H1 (cell line): ENCODE measurements at regions not wholly inside any gene's neighbourhood (a gene's known extent, or its start where the extent isn't known, plus 50 kb on each side); places are given as distances from the start of the nearest gene placed in this dataset.

Experiments
- CTCF ChIA-PET: fragments of 300-600 bp; sonication (Branson Sonifier 250); formaldehyde crosslinking; loops from one replicate; lab custom pipeline; 2021; ENCODE audit not compliant: partially characterized antibody; lab: Charles Lee
- POLR2A ChIA-PET: fragments of 300-600 bp; sonication (Branson Sonifier 250); formaldehyde crosslinking; loops from one replicate; lab custom pipeline; 2021; ENCODE audit warnings: inconsistent platforms; ENCODE audit not compliant: partially characterized antibody; lab: Charles Lee
- DNase-seq, 2 experiments: peaks; one replicate each; pipeline versions ENCODE4 v3.0.0 to v3.0.0-alpha.2; 2010 to 2022; ENCODE audit warnings: low spot score in 2 of 2, low read depth in 1 of 2, mixed read lengths in 1 of 2
- FAIRE-seq: peaks from 2 replicates; lab custom pipeline; 2011; peaks lifted over from hg19 to GRCh38; lab: Jason Lieb, UNC
- H2AFZ ChIP-seq: 2 replicates; pipeline ENCODE4 v1.8.1; 2012; ENCODE audit warnings: low read length, inconsistent platforms
- H2AK5ac ChIP-seq: 2 replicates; pipeline ENCODE4 v1.6.1; 2013; ENCODE audit warnings: low read depth, low read length
- H2BK120ac ChIP-seq: replicated peaks from 2 replicates; pipeline ENCODE3; 2013; ENCODE audit warnings: low read depth, low read length, inconsistent platforms
- H2BK12ac ChIP-seq: 2 replicates; pipeline ENCODE4 v1.6.1; 2013; ENCODE audit warnings: low read depth, low read length
- H2BK15ac ChIP-seq: 2 replicates; pipeline ENCODE4 v1.6.1; 2013; ENCODE audit warnings: low read length
- H2BK20ac ChIP-seq: 2 replicates; pipeline ENCODE4 v1.6.1; 2013; ENCODE audit warnings: low read length
- H2BK5ac ChIP-seq: 2 replicates; pipeline ENCODE4 v1.6.1; 2013; ENCODE audit warnings: low read depth, low read length
- H3K14ac ChIP-seq: 2 replicates; pipeline ENCODE4 v1.6.1; 2013; ENCODE audit warnings: inconsistent platforms; ENCODE audit not compliant: insufficient read length
- H3K18ac ChIP-seq: 2 replicates; pipeline ENCODE4 v1.6.1; 2013; ENCODE audit warnings: low read length; ENCODE audit errors: extremely low read depth
- H3K23ac ChIP-seq: 2 replicates; pipeline ENCODE4 v1.6.1; 2013; ENCODE audit warnings: inconsistent platforms; ENCODE audit not compliant: insufficient read length
- H3K23me2 ChIP-seq: 2 replicates; pipeline ENCODE4 v1.6.1; 2013; ENCODE audit warnings: low read depth, low read length
- H3K27ac ChIP-seq: 2 replicates; pipeline ENCODE4 v1.6.1; 2011; ENCODE audit warnings: low read depth, low read length, inconsistent platforms
- H3K27me3 ChIP-seq, 4 experiments: replicated peaks in 1 of 4; 1 replicate in 1 of 4; 2 replicates in 3 of 4; pipeline versions ENCODE4 v1.6.1 to v1.8.1; 2011 to 2013; ENCODE audit warnings: low read length in 3 of 4, mild to moderate bottlenecking in 3 of 4, inconsistent platforms in 2 of 4, mixed read lengths in 2 of 4, moderate library complexity in 1 of 4; ENCODE audit not compliant: control insufficient read depth in 3 of 4, insufficient read depth in 3 of 4; ENCODE audit errors: extremely low read depth in 1 of 4
- H3K36me3 ChIP-seq, 4 experiments: 2 replicates each; pipeline versions ENCODE4 v1.6.1 to v1.8.1; 2011 to 2013; ENCODE audit warnings: mild to moderate bottlenecking in 4 of 4, low read length in 3 of 4, moderate library complexity in 2 of 4, control low read depth in 1 of 4, inconsistent platforms in 1 of 4; ENCODE audit not compliant: insufficient read depth in 4 of 4, control insufficient read depth in 2 of 4
- H3K4ac ChIP-seq: replicated peaks from 2 replicates; pipeline ENCODE3; 2013; ENCODE audit warnings: low read length, low read depth, mixed read lengths, inconsistent platforms; ENCODE audit not compliant: insufficient read length
- H3K4me1 ChIP-seq, 4 experiments: replicated peaks in 1 of 4; 1 replicate in 1 of 4; 2 replicates in 3 of 4; pipeline versions ENCODE4 v1.6.1 to v1.8.1; 2011 to 2013; ENCODE audit warnings: low read length in 3 of 4, inconsistent platforms in 2 of 4, mixed read lengths in 1 of 4; ENCODE audit not compliant: insufficient read depth in 4 of 4, control insufficient read depth in 3 of 4
- H3K4me2 ChIP-seq, 2 experiments: 2 replicates each; pipeline versions ENCODE4 v1.6.1 to v1.8.1; 2011 to 2013; ENCODE audit warnings: low read depth in 2 of 2, low read length in 2 of 2, control low read depth in 1 of 2, inconsistent platforms in 1 of 2, mild to moderate bottlenecking in 1 of 2; ENCODE audit not compliant: insufficient read depth in 1 of 2
- H3K4me3 ChIP-seq, 4 experiments: fragments of 200-600, 300-600 bp in 1 of 4; sonication (generic), shearing (Covaris generic), sonication (Bioruptor Twin) in 1 of 4; 2 replicates each; pipeline versions ENCODE4 v1.5.1 to v1.8.1; 2011 to 2016; ENCODE audit warnings: low read length in 4 of 4, low read depth in 3 of 4, control low read depth in 2 of 4, inconsistent platforms in 2 of 4, mild to moderate bottlenecking in 2 of 4, mixed read lengths in 1 of 4, moderate library complexity in 1 of 4; ENCODE audit not compliant: insufficient read depth in 2 of 4; ENCODE audit errors: extremely low read depth in 1 of 4
- H3K56ac ChIP-seq: replicated peaks from 2 replicates; pipeline ENCODE3; 2013; ENCODE audit warnings: low read depth, mild to moderate bottlenecking, mixed read lengths, low read length, inconsistent platforms; ENCODE audit not compliant: insufficient read length
- H3K79me1 ChIP-seq: 2 replicates; pipeline ENCODE4 v1.6.1; 2013; ENCODE audit warnings: low read depth, low read length, control low read depth
- H3K79me2 ChIP-seq, 2 experiments: 2 replicates each; pipeline versions ENCODE4 v1.6.1 to v1.8.1; 2012 to 2013; ENCODE audit warnings: low read length in 2 of 2, mild to moderate bottlenecking in 2 of 2, inconsistent platforms in 1 of 2; ENCODE audit not compliant: insufficient read depth in 2 of 2, control insufficient read depth in 1 of 2
- H3K9ac ChIP-seq, 4 experiments: replicated peaks in 1 of 4; 1 replicate in 1 of 4; 2 replicates in 3 of 4; pipeline versions ENCODE4 v1.6.1 to v1.8.1; 2011 to 2013; ENCODE audit warnings: low read depth in 3 of 4, low read length in 3 of 4, control low read depth in 2 of 4, mild to moderate bottlenecking in 2 of 4, moderate library complexity in 2 of 4, inconsistent platforms in 1 of 4; ENCODE audit errors: extremely low read depth in 1 of 4
- H3K9me3 ChIP-seq, 2 experiments: 2 replicates each; pipeline versions ENCODE4 v1.6.1 to v1.8.1; 2012 to 2013; ENCODE audit warnings: mild to moderate bottlenecking in 2 of 2, moderate library complexity in 2 of 2, control low read depth in 1 of 2, inconsistent platforms in 1 of 2, low read depth in 1 of 2, low read length in 1 of 2, mixed read lengths in 1 of 2; ENCODE audit not compliant: insufficient read depth in 2 of 2
- H4K20me1 ChIP-seq, 2 experiments: replicated peaks in 1 of 2; 2 replicates each; pipeline versions ENCODE3 to v1.8.1; 2011 to 2013; ENCODE audit warnings: inconsistent platforms in 2 of 2, low read length in 2 of 2, mild to moderate bottlenecking in 1 of 2; ENCODE audit not compliant: insufficient read depth in 2 of 2, control insufficient read depth in 1 of 2
- H4K5ac ChIP-seq: 2 replicates; pipeline ENCODE4 v1.6.1; 2013; ENCODE audit warnings: low read length, low read depth, mixed read lengths, inconsistent platforms; ENCODE audit not compliant: insufficient read length
- H4K8ac ChIP-seq: 2 replicates; pipeline ENCODE4 v1.8.0; 2013; ENCODE audit warnings: mild to moderate bottlenecking, moderate library complexity, low read length, inconsistent platforms; ENCODE audit not compliant: insufficient read depth; ENCODE audit errors: extremely low read depth
- H4K91ac ChIP-seq: replicated peaks from 2 replicates; pipeline ENCODE3; 2013; ENCODE audit warnings: low read length, mixed read lengths, inconsistent platforms; ENCODE audit not compliant: insufficient read length
- BACH1 ChIP-seq: IDR thresholded peaks from 2 replicates; pipeline ENCODE4 v1.6.1; 2012; ENCODE audit warnings: low read length, improper control_type of control experiment
- KDM5A ChIP-seq: fragments of 200-600 bp; IDR thresholded peaks from 2 replicates; pipeline ENCODE4 v1.7.1; 2012; ENCODE audit warnings: mild to moderate bottlenecking, low read length, inconsistent platforms, mixed read lengths
- NANOG ChIP-seq: IDR thresholded peaks from 2 replicates; pipeline ENCODE4 v1.6.1; 2011; ENCODE audit warnings: low read length, low read depth, mild to moderate bottlenecking, inconsistent platforms; ENCODE audit not compliant: insufficient read depth, poor library complexity, severe bottlenecking
- RAD21 ChIP-seq, 2 experiments: IDR thresholded peaks in 1 of 2; conservative IDR thresholded peaks in 1 of 2; 2 replicates each; pipeline ENCODE4 v1.6.1; 2011; ENCODE audit warnings: low read depth in 2 of 2, low read length in 2 of 2, improper control_type of control experiment in 1 of 2, inconsistent platforms in 1 of 2, mild to moderate bottlenecking in 1 of 2, moderate library complexity in 1 of 2
- WGBS, 2 experiments: shearing (Covaris generic) in 1 of 2; methylation state at CpG; one replicate each; pipeline versions ENCODE4 v1.1.6 to v1.1.7; 2013 to 2015; ENCODE audit warnings: low lambda C conversion rate in 2 of 2, mixed read lengths in 2 of 2, inconsistent platforms in 1 of 2, low coverage in 1 of 2, missing lambda C conversion rate in 1 of 2; ENCODE audit not compliant: insufficient replicate concordance in 2 of 2, insufficient coverage in 1 of 2, insufficient read length in 1 of 2; ENCODE audit errors: extremely low coverage in 1 of 2, missing lambda C conversion rate in 1 of 2; 5-methylcytosine and 5-hydroxymethylcytosine counted together

DNA sequence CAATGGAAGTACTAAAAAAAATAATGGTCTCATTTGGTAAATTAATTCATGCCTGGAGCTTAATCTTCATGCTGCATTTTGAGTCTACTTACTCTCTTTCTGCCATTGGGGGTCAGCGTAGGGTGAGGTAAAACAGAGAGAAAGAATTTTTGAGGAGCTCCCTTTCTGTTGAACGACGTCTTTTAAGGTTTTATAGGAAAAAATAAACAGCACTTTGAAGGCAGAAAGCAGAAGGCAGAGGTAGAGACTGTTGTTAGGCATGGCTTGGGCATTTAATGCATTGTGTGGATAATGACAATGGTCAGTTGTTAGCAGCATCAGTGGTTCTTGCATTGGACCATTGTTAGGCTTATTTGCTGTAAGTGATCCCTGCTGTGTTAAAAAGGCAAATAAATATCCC, 557.2 kb upstream of the STXBP6 start:
- H4K20me1 ChIP-seq: no peaks in the 10 kb centered on the region
- H3K4me3 ChIP-seq: peak overlapping the region in 1 of 4 experiments; percentile 35; a peak in 1 of 8 replicates
- H4K5ac ChIP-seq: no peak overlapping the region
- no peak overlapping the region for H3K14ac ChIP-seq
- no peak overlapping the region for H3K23ac ChIP-seq
- H3K56ac ChIP-seq: no peak overlapping the region
- 0 out of 4 replicates have a peak overlapping the region, but pooled peaks of 1 of the 2 experiments have one; percentile 25 for H3K4me2 ChIP-seq
- H3K79me2 ChIP-seq: no peaks in the 10 kb centered on the region
- no peak overlapping the region for H3K27ac ChIP-seq
- H3K18ac ChIP-seq: no peak overlapping the region
- no peak overlapping the region for H2AK5ac ChIP-seq
- H4K8ac ChIP-seq: no peak overlapping the region
- no peak overlapping the region for H2BK15ac ChIP-seq
- TF ChIP-seq KDM5A (no peak), RAD21 (IDR thresholded peaks at IDR 0.05 in 1 of 2, conservative IDR thresholded peaks at IDR 0.05 in 1 of 2; ENCODE audit: low read depth in 2 of 2, low read length in 2 of 2) (peak; percentile 17 to 27; a peak in 2 of 4 replicates), NANOG (peak; percentile 86), BACH1 (no peak)
- H3K9me3 ChIP-seq: peaks cover 3 to 4% of the 10 kb centered on the region in 2 experiments; a peak in 2 of 4 replicates
- H2BK12ac ChIP-seq: no peak overlapping the region
- no peaks in the 10 kb centered on the region for H3K23me2 ChIP-seq
- no peaks in the 10 kb centered on the region; a peak in 2 of 7 replicates for H3K4me1 ChIP-seq
- 28% methylated on average over 3 of the region's 3 CpGs; no CpG with 5 or more reads in 1 of the 2 experiments for WGBS, 2 experiments
- CTCF ChIA-PET: interaction anchor here (0.7 to 0.8 kb wide), 3 partner anchors 13 to 70 kb away, joined by 3 read pairs; no protein-coding TSS in a partner anchor
- DNase-seq: no peak
- POLR2A ChIA-PET: no interaction called here
- no peak overlapping the region for H3K9ac ChIP-seq
- no peak overlapping the region for H2BK5ac ChIP-seq
- no peak overlapping the region for H4K91ac ChIP-seq
- no peak overlapping the region for H2AFZ ChIP-seq
- no peak overlapping the region for H3K4ac ChIP-seq
- no peak overlapping the region for H2BK120ac ChIP-seq
- no peak overlapping the region for H2BK20ac ChIP-seq
- peak; percentile 39 for FAIRE-seq
- H3K79me1 ChIP-seq: no peaks in the 10 kb centered on the region
- H3K36me3 ChIP-seq: no peaks in the 10 kb centered on the region
- H3K27me3 ChIP-seq: no peaks in the 10 kb centered on the region; a peak in 1 of 7 replicates
